A673 (cell line): ENCODE measurements at regions not wholly inside any gene's neighbourhood (a gene's known extent, or its start where the extent isn't known, plus 50 kb on each side); places are given as distances from the start of the nearest gene placed in this dataset.

ENCODE experiments used
- BruUV-seq: library from RNA; stranded (reverse); fragments of 400-500 nt; replicated peaks from 2 replicates; lab custom pipeline; 2021; lab: Mats Ljungman, UMichigan
- CTCF ChIA-PET: fragments of 300-600 bp; sonication (Branson Sonifier 250); formaldehyde crosslinking; loops from one replicate; lab custom pipeline; 2022; ENCODE audit warnings: antibody characterized with exemption; lab: Charles Lee
- POLR2A ChIA-PET: fragments of 300-600 bp; sonication (Branson Sonifier 250); formaldehyde crosslinking; loops from one replicate; lab custom pipeline; 2022; ENCODE audit warnings: antibody characterized with exemption; ENCODE audit not compliant: low non-redundant PET; lab: Charles Lee
- DNase-seq: peaks from one replicate; pipeline ENCODE4 v3.0.0-alpha.2; 2015; ENCODE audit warnings: low spot score
- H3K27ac ChIP-seq: fragments of 200-600 bp; sonication (generic); 2 replicates; pipeline ENCODE4 v1.5.1; 2016; ENCODE audit warnings: mixed run types, low read depth, mild to moderate bottlenecking, mixed read lengths, antibody characterized with exemption, low read length; ENCODE audit not compliant: poor library complexity, severe bottlenecking
- H3K27me3 ChIP-seq: fragments of 200-600 bp; sonication (generic); replicated peaks from 2 replicates; pipeline ENCODE4 v1.6.1; 2017; ENCODE audit warnings: mixed run types, low read depth, mild to moderate bottlenecking, mixed read lengths, antibody characterized with exemption, low read length; ENCODE audit not compliant: insufficient read depth, poor library complexity
- H3K36me3 ChIP-seq: fragments of 200-600 bp; sonication (generic); 2 replicates; pipeline ENCODE4 v1.6.1; 2016; ENCODE audit warnings: mixed run types, mild to moderate bottlenecking, mixed read lengths, antibody characterized with exemption, low read length; ENCODE audit not compliant: insufficient read depth, poor library complexity, severe bottlenecking
- H3K4me1 ChIP-seq: fragments of 200-600 bp; sonication (generic); 2 replicates; pipeline ENCODE4 v1.6.1; 2017; ENCODE audit warnings: mixed run types, mild to moderate bottlenecking, mixed read lengths, antibody characterized with exemption, low read length; ENCODE audit not compliant: insufficient read depth, poor library complexity, severe bottlenecking
- H3K4me3 ChIP-seq: fragments of 200-600 bp; sonication (generic); 2 replicates; pipeline ENCODE4 v1.5.1; 2016; ENCODE audit warnings: low read depth, mixed run types, mild to moderate bottlenecking, mixed read lengths, low read length; ENCODE audit not compliant: poor library complexity, severe bottlenecking
- H3K9me3 ChIP-seq: fragments of 200-600 bp; sonication (generic); 2 replicates; pipeline ENCODE4 v1.6.1; 2016; ENCODE audit warnings: mixed run types, low read depth, mild to moderate bottlenecking, mixed read lengths, antibody characterized with exemption, low read length; ENCODE audit not compliant: poor library complexity, severe bottlenecking
- CTCF ChIP-seq: fragments of 300-800, 200-600 bp; sonication (generic); conservative IDR thresholded peaks from 2 replicates; pipeline ENCODE4 v1.5.1; 2017; ENCODE audit warnings: low read depth, mild to moderate bottlenecking, antibody characterized with exemption, low read length, moderate library complexity, mixed read lengths
- EZH2 ChIP-seq: fragments of 200-600 bp; sonication (generic); IDR thresholded peaks from 2 replicates; pipeline ENCODE4 v1.6.1; 2017; ENCODE audit warnings: borderline replicate concordance, low read depth, mild to moderate bottlenecking, mixed read lengths, antibody characterized with exemption, low read length; ENCODE audit not compliant: poor library complexity, severe bottlenecking
- intact Hi-C: fragments of 100-400 bp; cut with micrococcal nuclease; formaldehyde crosslinking; loops from one replicate; pipeline ENCODE4 v1.10.0; 2022; ENCODE audit not compliant: unreplicated experiment

- Histone ChIP-seq H3K36me3 (no peaks in the 10 kb centered on the region), H3K27me3 (no peaks in the 10 kb centered on the region), H3K4me1 (peaks cover 40% of the 10 kb centered on the region), H3K27ac (no peak overlapping the region), H3K9me3 (no peaks in the 10 kb centered on the region), H3K4me3 (no peak overlapping the region)
- BruUV-seq, result no TSS peak
- no peak for DNase-seq
- TF ChIP-seq CTCF (no peak), EZH2 (no peak)
- ChIA-PET CTCF (no interaction called here), POLR2A (interaction anchor here (0.5 kb wide), 1 partner anchor 73 kb away, joined by 7 read pairs; no protein-coding TSS in a partner anchor)
- intact Hi-C loops, result no loop called here
These were observed 80.8 kb downstream of the NR2F2 start for GRCh38 chr15:96411056-96412031.

GRCh38 chr15:96412045-96412905 is 81.8 kb downstream of the NR2F2 start:
- Histone ChIP-seq H3K4me3 (no peak overlapping the region), H3K27me3 (no peaks in the 10 kb centered on the region), H3K4me1 (peaks cover 31% of the 10 kb centered on the region), H3K27ac (no peak overlapping the region), H3K9me3 (no peaks in the 10 kb centered on the region), H3K36me3 (no peaks in the 10 kb centered on the region)
- ChIA-PET POLR2A (no interaction called here), CTCF (no interaction called here)
- TF ChIP-seq EZH2 (no peak), CTCF (no peak)
- BruUV-seq, result no TSS peak
- no peak for DNase-seq
- intact Hi-C loops, result no loop called here

DNA sequence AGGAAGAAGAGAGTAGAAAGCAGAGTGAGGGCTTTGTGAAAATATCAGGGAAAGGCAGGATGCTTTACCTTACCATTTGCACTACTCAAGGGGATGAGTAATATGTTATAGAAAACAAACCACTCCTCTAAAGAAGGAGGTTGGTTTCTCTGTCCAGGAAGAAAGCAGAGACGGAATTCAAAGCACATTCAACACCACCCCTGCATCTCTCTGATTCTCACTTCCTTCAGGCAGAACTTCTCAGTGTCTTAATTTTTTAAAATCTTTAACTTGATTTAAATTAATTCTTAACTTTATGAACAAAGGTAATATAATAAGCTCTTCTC is 82.4 kb downstream of the NR2F2 start:
- intact Hi-C loops, result no loop called here
- TF ChIP-seq CTCF, result no peak
- TF ChIP-seq EZH2, result no peak
- Histone ChIP-seq H3K36me3 (no peaks in the 10 kb centered on the region), H3K9me3 (no peaks in the 10 kb centered on the region), H3K27me3 (no peaks in the 10 kb centered on the region), H3K27ac (no peak overlapping the region), H3K4me1 (peaks cover 29% of the 10 kb centered on the region), H3K4me3 (no peak overlapping the region)
- POLR2A ChIA-PET, result no interaction called here
- CTCF ChIA-PET, result no interaction called here
- DNase-seq, result no peak
- no TSS peak for BruUV-seq
